ENCODE measurements at regions not wholly inside any gene's neighbourhood (a gene's known extent, or its start where the extent isn't known, plus 50 kb on each side); places are given as distances from the start of the nearest gene placed in this dataset.

DNA sequence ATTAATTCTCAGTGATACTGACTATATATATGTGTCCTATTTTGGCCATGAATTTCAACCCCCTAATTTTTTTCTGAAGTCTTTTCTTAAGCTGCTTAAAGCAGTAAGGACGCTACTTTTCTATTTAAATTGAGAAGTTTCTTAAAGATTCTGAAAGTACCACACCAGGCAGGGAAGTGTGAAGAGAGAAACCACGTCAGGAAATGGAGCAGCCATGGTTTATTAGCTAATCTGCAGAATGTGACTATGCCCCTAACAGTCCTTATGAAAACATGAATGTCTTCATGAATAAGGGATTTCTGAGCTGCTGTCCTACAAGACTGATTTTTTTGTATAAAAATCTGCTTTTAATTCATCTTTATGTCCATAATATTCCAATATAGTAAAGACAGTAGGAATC lies 1724.3 kb upstream of the C9orf72 start:
- intact Hi-C loops (cut with micrococcal nuclease), result no loop called here
- H2AFZ ChIP-seq (ENCODE audit: low read depth, low read length), result no peak overlapping the region
- BruUV-seq (replicated peaks), result no TSS peak
- in situ Hi-C loops (cut with MboI), result no loop called here
- WGBS (ENCODE audit: insufficient coverage, low coverage, missing lambda C conversion rate), result no CpG with 5 or more reads among the region's 2 CpGs
- no peak for DNase-seq (ENCODE audit: extremely low read depth in 1 of 4, low spot score in 3 of 4)
- H3K9ac ChIP-seq (ENCODE audit: insufficient read depth in 1 of 2, low read depth in 2 of 2, low read length in 2 of 2), result no peak overlapping the region
- H3K4me1 ChIP-seq (replicated peaks in 1 of 2; ENCODE audit: control insufficient read depth in 2 of 2, insufficient read depth in 2 of 2, low read length in 2 of 2), result no peaks in the 10 kb centered on the region
- no peaks in the 10 kb centered on the region for H3K9me3 ChIP-seq (replicated peaks; ENCODE audit: control insufficient read depth, insufficient read depth, low read depth, low read length)
- ChIA-PET CTCF (ENCODE audit: low intra/inter-chr PET ratio) (no interaction called here), POLR2A (no interaction called here)
- no peaks in the 10 kb centered on the region for H3K9me1 ChIP-seq (ENCODE audit: control insufficient read depth, insufficient read depth, low read length)
- no peaks in the 10 kb centered on the region for H3K79me2 ChIP-seq (ENCODE audit: control insufficient read depth, insufficient read depth, low read length)
- no peaks in the 10 kb centered on the region for H3K36me3 ChIP-seq (ENCODE audit: control insufficient read depth, insufficient read depth, low read length)
- TF ChIP-seq, protein P1, sequence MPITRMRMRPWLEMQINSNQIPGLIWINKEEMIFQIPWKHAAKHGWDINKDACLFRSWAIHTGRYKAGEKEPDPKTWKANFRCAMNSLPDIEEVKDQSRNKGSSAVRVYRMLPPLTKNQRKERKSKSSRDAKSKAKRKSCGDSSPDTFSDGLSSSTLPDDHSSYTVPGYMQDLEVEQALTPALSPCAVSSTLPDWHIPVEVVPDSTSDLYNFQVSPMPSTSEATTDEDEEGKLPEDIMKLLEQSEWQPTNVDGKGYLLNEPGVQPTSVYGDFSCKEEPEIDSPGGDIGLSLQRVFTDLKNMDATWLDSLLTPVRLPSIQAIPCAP (CRISPR knock-in tag; IDR thresholded peaks at IDR 0.05; ENCODE audit: borderline replicate concordance), result no peak
- TF ChIP-seq, protein P2, sequence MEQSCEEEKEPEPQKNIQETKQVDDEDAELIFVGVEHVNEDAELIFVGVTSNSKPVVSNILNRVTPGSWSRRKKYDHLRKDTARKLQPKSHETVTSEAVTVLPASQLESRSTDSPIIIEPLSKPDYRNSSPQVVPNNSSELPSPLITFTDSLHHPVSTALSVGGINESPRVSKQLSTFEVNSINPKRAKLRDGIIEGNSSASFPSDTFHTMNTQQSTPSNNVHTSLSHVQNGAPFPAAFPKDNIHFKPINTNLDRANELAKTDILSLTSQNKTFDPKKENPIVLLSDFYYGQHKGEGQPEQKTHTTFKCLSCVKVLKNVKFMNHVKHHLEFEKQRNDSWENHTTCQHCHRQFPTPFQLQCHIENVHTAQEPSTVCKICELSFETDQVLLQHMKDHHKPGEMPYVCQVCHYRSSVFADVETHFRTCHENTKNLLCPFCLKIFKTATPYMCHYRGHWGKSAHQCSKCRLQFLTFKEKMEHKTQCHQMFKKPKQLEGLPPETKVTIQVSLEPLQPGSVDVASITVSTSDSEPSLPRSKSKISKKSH (CRISPR knock-in tag; IDR thresholded peaks at IDR 0.05), result no peak
- no peak for TF ChIP-seq ZNF444 (CRISPR knock-in tag; IDR thresholded peaks at IDR 0.05)
- TF ChIP-seq, protein P3, sequence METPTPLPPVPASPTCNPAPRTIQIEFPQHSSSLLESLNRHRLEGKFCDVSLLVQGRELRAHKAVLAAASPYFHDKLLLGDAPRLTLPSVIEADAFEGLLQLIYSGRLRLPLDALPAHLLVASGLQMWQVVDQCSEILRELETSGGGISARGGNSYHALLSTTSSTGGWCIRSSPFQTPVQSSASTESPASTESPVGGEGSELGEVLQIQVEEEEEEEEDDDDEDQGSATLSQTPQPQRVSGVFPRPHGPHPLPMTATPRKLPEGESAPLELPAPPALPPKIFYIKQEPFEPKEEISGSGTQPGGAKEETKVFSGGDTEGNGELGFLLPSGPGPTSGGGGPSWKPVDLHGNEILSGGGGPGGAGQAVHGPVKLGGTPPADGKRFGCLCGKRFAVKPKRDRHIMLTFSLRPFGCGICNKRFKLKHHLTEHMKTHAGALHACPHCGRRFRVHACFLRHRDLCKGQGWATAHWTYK (CRISPR knock-in tag; IDR thresholded peaks at IDR 0.05), result no peak
- TF ChIP-seq RBM34 (IDR thresholded peaks at IDR 0.05; ENCODE audit: borderline replicate concordance, insufficient read depth, low read length), result no peak
- TF ChIP-seq MIER1 (IDR thresholded peaks at IDR 0.05; ENCODE audit: low read depth), result no peak
- no peaks in the 10 kb centered on the region for H3K27me3 ChIP-seq (ENCODE audit: control insufficient read depth in 2 of 2, insufficient read depth in 2 of 2, low read length in 2 of 2)
- H3K4me3 ChIP-seq, result no peak overlapping the region
- H3K4me2 ChIP-seq (ENCODE audit: insufficient read depth, low read length), result no peak overlapping the region
- ATAC-seq, result no peak
- H3K27ac ChIP-seq (ENCODE audit: extremely low read depth, low read depth, low read length), result no peak overlapping the region
- no peaks in the 10 kb centered on the region for H4K20me1 ChIP-seq (replicated peaks; ENCODE audit: control insufficient read depth, insufficient read depth, low read length)
- no peak for FAIRE-seq

Measured in K562 (cell line).